Stimulated activated memory B cell treated with anti-CD40 and anti-IgM and Interleukin-4, amounts not matched to agents 10 μg/mL and 1 μg/mL and 100 μg/mL, for 72 hours (primary cell): ENCODE measurements at regions not wholly inside any gene's neighbourhood (a gene's known extent, or its start where the extent isn't known, plus 50 kb on each side); places are given as distances from the start of the nearest gene placed in this dataset.
"Not testable (repeated sequence)": the region's sequence is repeated elsewhere in the genome, so short reads cannot be mapped to it uniquely, and the experiment has no call there.

Source experiments
- ATAC-seq: fragments of 150-1000 bp; cut with Tn5 transposase; 2 replicates; pipeline ENCODE4 v1.10.0; 2021
- H3K27ac Mint-ChIP-seq: one replicate; pipeline ENCODE4 v1.8.0; 2022; ENCODE audit warnings: mild to moderate bottlenecking, mixed read lengths
- H3K27me3 Mint-ChIP-seq: one replicate; pipeline ENCODE4 v1.8.0; 2022; ENCODE audit warnings: mixed read lengths
- H3K36me3 Mint-ChIP-seq: one replicate; pipeline ENCODE4 v1.8.0; 2022; ENCODE audit warnings: mixed read lengths
- H3K4me1 Mint-ChIP-seq: one replicate; pipeline ENCODE4 v1.8.0; 2022; ENCODE audit warnings: mixed read lengths
- H3K4me3 Mint-ChIP-seq: one replicate; pipeline ENCODE4 v1.8.0; 2022; ENCODE audit warnings: mild to moderate bottlenecking, moderate library complexity, mixed read lengths
- H3K9me3 Mint-ChIP-seq: one replicate; pipeline ENCODE4 v1.8.0; 2022; ENCODE audit warnings: mixed read lengths

GRCh38 chr10:64906311-64906710 is 1385.1 kb downstream of the REEP3 start:
- H3K4me1 Mint-ChIP-seq, H3K4me3 Mint-ChIP-seq, H3K9me3 Mint-ChIP-seq, H3K27me3 Mint-ChIP-seq, H3K36me3 Mint-ChIP-seq, ATAC-seq, H3K27ac Mint-ChIP-seq: not testable (repeated sequence)

DNA sequence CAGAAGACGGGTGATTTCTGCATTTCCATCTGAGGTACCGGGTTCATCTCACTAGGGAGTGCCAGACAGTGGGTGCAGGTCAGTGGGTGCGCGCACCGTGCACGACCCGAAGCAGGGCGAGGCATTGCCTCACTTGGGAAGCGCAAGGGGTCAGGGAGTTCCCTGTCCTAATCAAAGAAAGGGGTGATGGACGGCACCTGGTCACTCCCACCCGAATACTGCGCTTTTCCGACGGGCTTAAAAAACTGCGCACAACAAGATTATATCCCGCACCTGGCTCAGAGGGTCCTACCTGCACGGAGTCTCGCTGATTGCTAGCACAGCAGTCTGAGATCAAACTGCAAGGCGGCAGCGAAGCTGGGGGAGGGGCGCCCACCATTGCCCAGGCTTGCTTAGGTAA is 1403.1 kb downstream of the REEP3 start:
- H3K4me3 Mint-ChIP-seq, H3K27me3 Mint-ChIP-seq, ATAC-seq, H3K27ac Mint-ChIP-seq, H3K36me3 Mint-ChIP-seq, H3K4me1 Mint-ChIP-seq, H3K9me3 Mint-ChIP-seq: not testable (repeated sequence)

DNA sequence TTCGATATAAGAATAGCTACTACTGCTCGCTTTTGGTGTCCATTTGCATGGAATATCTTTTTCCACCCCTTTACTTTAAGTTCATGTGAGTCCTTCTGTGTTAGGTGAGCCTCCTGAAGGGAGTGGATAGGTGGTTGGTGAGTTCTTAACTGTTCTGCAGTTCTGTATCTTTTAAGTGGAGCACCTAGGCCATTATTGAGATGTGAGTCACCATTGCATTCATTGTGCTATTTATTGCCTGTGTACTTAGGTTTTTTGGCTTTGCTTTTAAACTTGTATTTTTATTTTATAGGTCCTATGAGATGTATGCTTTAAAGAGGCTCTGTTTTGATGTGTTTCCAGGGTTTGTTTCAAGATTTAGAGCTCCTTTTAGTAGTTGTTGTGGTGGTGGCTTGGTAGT is 1430.8 kb downstream of the REEP3 start:
- H3K27ac Mint-ChIP-seq: no peak overlapping the region
- H3K4me3 Mint-ChIP-seq: no peak overlapping the region
- H3K4me1 Mint-ChIP-seq: no peaks in the 10 kb centered on the region
- ATAC-seq: no peak
- no peaks in the 10 kb centered on the region for H3K36me3 Mint-ChIP-seq
- no peaks in the 10 kb centered on the region for H3K27me3 Mint-ChIP-seq
- peaks cover 5% of the 10 kb centered on the region for H3K9me3 Mint-ChIP-seq

- no peak for ATAC-seq
- Mint-ChIP-seq H3K4me3 (no peak overlapping the region), H3K36me3 (no peaks in the 10 kb centered on the region), H3K4me1 (no peaks in the 10 kb centered on the region), H3K27me3 (no peaks in the 10 kb centered on the region), H3K27ac (no peak overlapping the region), H3K9me3 (no peaks in the 10 kb centered on the region)
Observed at GRCh38 chr10:64956441-64956840, 1435.2 kb downstream of the REEP3 start.

DNA sequence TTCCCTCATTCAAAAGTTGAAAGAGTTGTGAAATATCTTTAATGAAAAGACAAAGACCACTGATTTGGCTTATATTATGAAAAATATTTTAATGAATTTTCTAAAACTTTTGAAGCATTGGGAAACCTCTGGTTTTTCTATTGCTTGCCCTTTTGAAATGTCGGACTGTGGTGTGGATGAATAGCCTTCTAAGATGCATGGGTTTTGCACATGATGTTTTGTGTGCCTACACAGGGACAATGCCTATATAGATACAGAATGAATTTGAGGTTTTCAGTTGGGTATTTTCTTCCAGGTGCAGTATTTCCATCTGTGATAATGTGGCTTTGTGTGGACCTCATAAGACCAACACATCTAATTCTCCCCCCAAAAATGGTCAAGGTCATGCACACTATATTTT is 1437.9 kb downstream of the REEP3 start:
- H3K9me3 Mint-ChIP-seq: no peaks in the 10 kb centered on the region
- H3K27me3 Mint-ChIP-seq: no peaks in the 10 kb centered on the region
- ATAC-seq: no peak
- no peak overlapping the region for H3K27ac Mint-ChIP-seq
- no peaks in the 10 kb centered on the region for H3K4me1 Mint-ChIP-seq
- H3K4me3 Mint-ChIP-seq: no peak overlapping the region
- H3K36me3 Mint-ChIP-seq: no peaks in the 10 kb centered on the region

DNA sequence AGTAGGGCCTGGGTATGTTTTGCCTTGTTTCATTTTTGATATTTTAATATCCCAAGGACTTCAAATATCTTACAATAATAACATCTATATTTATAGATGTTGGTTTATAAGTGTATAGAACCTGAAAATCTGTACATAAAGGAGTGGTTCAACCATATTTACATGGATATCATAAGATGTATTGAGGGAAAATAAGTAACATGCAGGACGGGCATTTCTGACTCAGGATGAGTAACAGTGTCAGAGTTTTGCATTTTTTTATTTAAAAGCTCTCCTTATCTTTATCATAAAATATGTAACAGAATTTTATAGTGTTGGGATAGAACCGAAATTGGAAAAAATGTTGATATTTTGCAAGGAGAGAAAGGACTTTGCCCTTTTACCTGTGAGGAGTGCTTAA is 1438.7 kb downstream of the REEP3 start:
- Mint-ChIP-seq H3K4me1 (no peaks in the 10 kb centered on the region), H3K27ac (no peak overlapping the region), H3K9me3 (peaks cover 4% of the 10 kb centered on the region), H3K4me3 (no peak overlapping the region), H3K27me3 (no peaks in the 10 kb centered on the region), H3K36me3 (no peaks in the 10 kb centered on the region)
- no peak for ATAC-seq

DNA sequence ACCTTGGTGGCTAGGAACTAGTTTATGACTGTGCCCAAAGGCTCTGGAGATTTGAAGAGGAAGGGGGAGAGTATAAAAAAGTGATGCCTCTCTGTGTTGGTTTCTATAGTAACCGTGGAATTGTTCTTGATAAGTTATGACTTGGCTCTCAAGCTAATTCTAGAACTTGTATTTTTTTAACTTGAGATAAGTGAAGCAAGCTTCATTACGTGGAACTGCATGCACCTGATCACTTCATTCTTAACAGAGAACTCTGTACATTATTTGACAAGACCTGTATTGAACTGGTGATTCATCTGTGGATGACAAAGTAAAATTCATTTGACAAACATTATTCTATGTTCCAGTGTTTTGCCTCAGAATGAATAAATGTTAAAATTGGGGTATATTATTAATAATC is 1452.2 kb downstream of the REEP3 start:
- Mint-ChIP-seq H3K9me3 (peaks cover 3% of the 10 kb centered on the region), H3K4me3 (no peak overlapping the region), H3K4me1 (no peaks in the 10 kb centered on the region), H3K36me3 (no peaks in the 10 kb centered on the region), H3K27me3 (no peaks in the 10 kb centered on the region), H3K27ac (no peak overlapping the region)
- no peak for ATAC-seq

DNA sequence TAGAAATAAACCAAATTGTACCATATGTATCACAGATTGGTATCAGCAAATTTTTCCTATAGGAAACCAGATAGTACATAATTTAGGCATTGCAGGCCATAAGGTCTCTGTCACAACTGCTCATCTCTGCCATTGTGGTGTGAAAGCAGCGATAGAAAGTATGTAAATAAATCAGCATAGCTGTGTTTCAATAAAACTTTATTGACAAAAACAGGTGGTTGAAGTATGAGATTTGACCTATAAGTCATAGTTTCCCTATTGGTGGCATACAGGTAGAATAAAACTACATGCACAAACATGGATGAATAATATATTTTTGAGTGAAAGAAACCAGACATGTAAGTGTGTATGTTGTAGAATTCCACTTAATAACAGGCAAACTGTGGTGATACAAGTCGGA is 1454.9 kb downstream of the REEP3 start:
- no peak overlapping the region for H3K4me3 Mint-ChIP-seq
- no peaks in the 10 kb centered on the region for H3K36me3 Mint-ChIP-seq
- H3K4me1 Mint-ChIP-seq: no peaks in the 10 kb centered on the region
- peaks cover 5% of the 10 kb centered on the region for H3K9me3 Mint-ChIP-seq
- ATAC-seq: no peak
- no peaks in the 10 kb centered on the region for H3K27me3 Mint-ChIP-seq
- no peak overlapping the region for H3K27ac Mint-ChIP-seq

GRCh38 chr10:64977915-64978314 is 1456.7 kb downstream of the REEP3 start:
- Mint-ChIP-seq H3K36me3 (no peaks in the 10 kb centered on the region), H3K4me3 (no peak overlapping the region), H3K4me1 (no peaks in the 10 kb centered on the region), H3K9me3 (peaks cover 5% of the 10 kb centered on the region), H3K27ac (no peak overlapping the region), H3K27me3 (no peaks in the 10 kb centered on the region)
- no peak for ATAC-seq

- Mint-ChIP-seq H3K36me3 (no peaks in the 10 kb centered on the region), H3K27me3 (no peaks in the 10 kb centered on the region), H3K9me3 (no peaks in the 10 kb centered on the region), H3K4me1 (no peaks in the 10 kb centered on the region), H3K4me3 (no peak overlapping the region), H3K27ac (no peak overlapping the region)
- no peak for ATAC-seq
Observed at GRCh38 chr10:64996886-64997285, 1475.7 kb downstream of the REEP3 start.

DNA sequence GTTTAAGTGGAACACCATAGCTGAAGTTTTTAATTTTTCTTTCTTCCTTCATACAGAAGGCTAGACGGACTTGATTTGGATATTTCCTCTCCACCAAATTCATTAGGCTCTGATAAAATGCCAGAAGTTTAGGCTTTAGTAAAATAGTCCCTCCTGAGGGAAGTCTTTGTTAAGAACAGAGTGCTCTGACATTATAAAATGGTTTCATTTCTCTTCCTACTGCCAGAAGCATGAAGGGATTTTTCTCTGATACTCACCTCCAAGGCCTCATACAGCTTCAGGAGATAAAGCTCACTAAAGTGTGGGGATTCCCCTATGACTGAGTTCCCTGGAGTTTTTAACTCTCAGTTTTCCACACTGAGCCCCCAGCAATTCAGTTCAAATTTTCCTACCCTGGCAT is 1489.6 kb downstream of the REEP3 start:
- Mint-ChIP-seq H3K4me3 (no peak overlapping the region), H3K9me3 (peaks cover 2% of the 10 kb centered on the region), H3K27ac (no peak overlapping the region), H3K27me3 (no peaks in the 10 kb centered on the region), H3K36me3 (no peaks in the 10 kb centered on the region), H3K4me1 (no peaks in the 10 kb centered on the region)
- no peak for ATAC-seq

DNA sequence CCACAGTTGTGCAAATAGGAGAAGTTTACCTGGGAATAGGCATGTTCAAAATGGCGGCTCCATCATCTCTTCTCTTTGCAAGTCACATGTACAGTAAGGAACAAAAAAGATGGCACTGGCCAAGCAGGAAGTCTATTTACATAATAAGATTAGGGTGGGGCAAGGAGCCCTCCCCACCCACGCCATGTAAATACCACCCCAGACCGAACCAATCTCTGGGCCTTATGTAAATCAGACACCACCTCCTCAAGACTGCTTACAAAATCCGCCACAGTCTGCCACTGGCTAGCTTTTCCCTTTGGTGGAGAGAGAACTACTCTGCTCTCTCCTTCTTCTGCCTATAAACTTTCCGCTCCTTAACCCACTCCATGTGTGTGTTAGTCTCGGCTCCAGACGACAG is 1496.3 kb downstream of the REEP3 start:
- peaks cover 15% of the 10 kb centered on the region for H3K9me3 Mint-ChIP-seq
- no peaks in the 10 kb centered on the region for H3K27me3 Mint-ChIP-seq
- H3K4me3 Mint-ChIP-seq: no peak overlapping the region
- no peak for ATAC-seq
- H3K27ac Mint-ChIP-seq: no peak overlapping the region
- H3K4me1 Mint-ChIP-seq: no peaks in the 10 kb centered on the region
- no peaks in the 10 kb centered on the region for H3K36me3 Mint-ChIP-seq

DNA sequence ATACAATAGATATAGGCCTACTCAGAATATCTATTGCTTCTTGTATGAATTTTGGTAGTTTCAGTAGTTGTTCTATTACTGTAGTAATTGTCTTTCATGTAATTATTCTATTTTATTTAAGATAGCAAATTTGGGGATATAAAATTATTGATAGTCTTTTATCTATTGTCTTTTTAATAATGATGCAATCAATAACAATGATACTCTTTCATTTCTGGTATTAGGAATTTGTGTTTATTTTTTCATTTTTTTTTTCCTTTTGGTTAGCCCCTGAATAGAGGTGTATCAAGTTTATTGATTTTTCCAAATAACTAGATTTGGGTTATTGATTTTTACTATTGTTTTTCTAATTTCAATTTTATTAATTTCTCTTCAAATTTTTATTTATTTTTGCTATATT is 1503.7 kb downstream of the REEP3 start:
- no peaks in the 10 kb centered on the region for H3K27me3 Mint-ChIP-seq
- H3K36me3 Mint-ChIP-seq: no peaks in the 10 kb centered on the region
- no peak overlapping the region for H3K27ac Mint-ChIP-seq
- H3K4me3 Mint-ChIP-seq: no peak overlapping the region
- peaks cover 21% of the 10 kb centered on the region for H3K9me3 Mint-ChIP-seq
- no peaks in the 10 kb centered on the region for H3K4me1 Mint-ChIP-seq
- no peak for ATAC-seq

DNA sequence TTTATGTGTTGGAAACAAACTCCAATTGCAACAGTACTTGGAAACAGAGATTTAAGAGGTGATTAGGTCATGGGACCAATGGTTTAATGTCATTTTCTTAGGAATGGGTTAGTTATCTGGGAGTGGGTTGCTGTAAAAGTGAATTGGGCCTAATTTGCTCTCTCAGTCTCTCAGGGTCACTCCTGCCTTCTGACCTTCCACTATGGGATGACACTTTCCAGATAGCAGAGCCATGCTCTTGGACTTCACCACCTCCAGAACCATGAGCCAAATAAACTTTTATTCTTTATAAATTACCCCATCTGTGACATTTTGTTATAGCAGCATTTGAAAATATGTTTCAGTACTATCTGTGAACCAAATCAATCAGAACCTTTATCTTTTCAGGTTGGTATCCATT is 1509.1 kb downstream of the REEP3 start:
- no peaks in the 10 kb centered on the region for H3K4me1 Mint-ChIP-seq
- peaks cover 5% of the 10 kb centered on the region for H3K9me3 Mint-ChIP-seq
- no peak overlapping the region for H3K4me3 Mint-ChIP-seq
- no peak overlapping the region for H3K27ac Mint-ChIP-seq
- ATAC-seq: no peak
- no peaks in the 10 kb centered on the region for H3K36me3 Mint-ChIP-seq
- H3K27me3 Mint-ChIP-seq: no peaks in the 10 kb centered on the region

DNA sequence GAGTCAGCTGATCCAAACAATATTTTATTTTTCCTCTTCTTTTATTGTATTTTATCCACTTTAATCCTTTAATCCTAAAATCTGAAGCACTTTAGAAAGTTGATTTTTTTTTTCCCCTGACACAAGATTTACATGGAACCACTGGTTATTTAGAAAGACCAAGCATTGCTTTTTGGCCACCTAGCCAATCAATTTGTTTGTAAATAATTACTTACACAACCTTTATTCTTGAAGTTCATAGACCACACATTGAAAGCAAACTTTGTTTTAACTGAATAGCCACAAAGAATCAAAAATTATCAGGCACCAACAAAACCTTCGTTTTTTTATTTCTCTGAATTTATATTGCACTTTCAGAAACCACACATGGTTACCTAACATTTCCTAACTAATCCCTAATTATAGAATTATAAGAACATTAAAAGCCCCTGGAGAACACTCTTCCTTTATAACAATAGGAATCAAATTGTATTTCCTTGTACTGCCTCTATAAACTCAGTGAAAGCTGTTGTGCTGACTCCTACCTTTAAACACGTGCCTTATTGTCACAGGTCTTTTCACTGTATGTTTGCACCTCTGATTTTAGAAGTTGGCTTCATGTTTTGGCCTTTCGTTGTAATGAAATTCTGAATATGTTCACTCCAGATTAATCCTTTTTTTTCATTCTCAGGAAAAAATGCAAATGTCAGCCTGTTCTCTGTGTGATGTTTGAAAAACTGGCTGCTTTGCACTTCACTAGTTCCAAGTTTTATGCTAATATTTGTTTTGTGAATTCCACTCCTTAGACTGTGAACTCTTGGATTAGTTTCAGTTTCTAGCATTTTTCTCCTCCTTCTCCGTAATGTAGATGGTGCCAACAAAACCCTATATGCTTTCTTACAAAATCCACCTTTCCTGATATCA is 1511.9 kb downstream of the REEP3 start:
- Mint-ChIP-seq H3K27ac (no peak overlapping the region), H3K27me3 (no peaks in the 10 kb centered on the region)

GRCh38 chr10:65033957-65034356 is 1512.8 kb downstream of the REEP3 start:
- Mint-ChIP-seq H3K27ac (no peak overlapping the region), H3K9me3 (peaks cover 3% of the 10 kb centered on the region), H3K4me1 (no peaks in the 10 kb centered on the region), H3K36me3 (no peaks in the 10 kb centered on the region), H3K27me3 (no peaks in the 10 kb centered on the region), H3K4me3 (no peak overlapping the region)
- ATAC-seq: peak; percentile 12

More for the DNA sequence above, 1511.9 kb downstream of the REEP3 start:
- Mint-ChIP-seq H3K4me1 (no peaks in the 10 kb centered on the region), H3K36me3 (no peaks in the 10 kb centered on the region), H3K4me3 (no peak overlapping the region), H3K9me3 (peaks cover 5% of the 10 kb centered on the region)
- no peak for ATAC-seq
